HCT116 (cell line): ENCODE measurements at regions not wholly inside any gene's neighbourhood (a gene's known extent, or its start where the extent isn't known, plus 50 kb on each side); places are given as distances from the start of the nearest gene placed in this dataset.

Experiments used
- ATAC-seq: fragments of 200-7000 bp; cut with Tn5 transposase; 2 replicates; pipeline ENCODE4 v1.9.1; 2020; ENCODE audit warnings: mild to moderate bottlenecking, moderate library complexity
- BruUV-seq: library from RNA; stranded (reverse); fragments of 400-500 nt; replicated peaks from 2 replicates; lab custom pipeline; 2021; lab: Mats Ljungman, UMichigan
- CTCF ChIA-PET: fragments of 300-600 bp; sonication (Branson Sonifier 250); formaldehyde crosslinking; loops from one replicate; lab custom pipeline; 2021; ENCODE audit warnings: antibody characterized with exemption; lab: Charles Lee
- POLR2A ChIA-PET: fragments of 300-600, 350-600 bp; sonication (Branson Sonifier 250); formaldehyde crosslinking; loops from one replicate; lab custom pipeline; 2021; ENCODE audit warnings: antibody characterized with exemption; lab: Charles Lee
- RAD21 ChIA-PET, 2 experiments: fragments of 300-600 bp; sonication (Branson Sonifier 250); formaldehyde crosslinking; loops; one replicate each; lab custom pipeline; 2023; ENCODE audit warnings: low total read pairs in 2 of 2; ENCODE audit not compliant: uncharacterized antibody in 2 of 2, unreplicated experiment in 2 of 2, low non-redundant PET in 1 of 2; lab: Charles Lee
- DNase-seq: peaks from one replicate; pipeline ENCODE4 v3.0.0-alpha.2; 2010; ENCODE audit warnings: low read depth, low spot score
- H2AFZ ChIP-seq: fragments of 200-600 bp; shearing (Covaris generic), sonication (generic); 2 replicates; pipeline ENCODE4 v1.6.1; 2017; ENCODE audit warnings: low read depth, mixed run types, mixed read lengths, antibody characterized with exemption, low read length; ENCODE audit not compliant: poor library complexity, severe bottlenecking
- H3K27ac ChIP-seq: 2 replicates; pipeline ENCODE4 v1.5.1; 2012; ENCODE audit warnings: low read depth, low read length
- H3K27me3 ChIP-seq: fragments of 200-600 bp; sonication (generic); 2 replicates; pipeline ENCODE4 v1.6.1; 2016; ENCODE audit warnings: mixed run types, low read length, mixed read lengths; ENCODE audit not compliant: insufficient read depth
- H3K36me3 ChIP-seq, 2 experiments: fragments of 200-500 bp in 1 of 2; fragments of 200-600 bp in 1 of 2; sonication (Bioruptor generic) in 1 of 2; sonication (generic) in 1 of 2; 2 replicates each; pipeline versions ENCODE4 v1.5.1 to v1.6.1; 2014 to 2016; ENCODE audit warnings: low read length in 2 of 2, inconsistent platforms in 1 of 2, mixed read lengths in 1 of 2, mixed run types in 1 of 2; ENCODE audit not compliant: insufficient read depth in 2 of 2, control insufficient read depth in 1 of 2
- H3K4me1 ChIP-seq, 2 experiments: fragments of 200-600 bp in 1 of 2; sonication (generic) in 1 of 2; 2 replicates each; pipeline versions ENCODE4 v1.5.1 to v1.6.1; 2012 to 2017; ENCODE audit warnings: low read length in 2 of 2, inconsistent platforms in 1 of 2, mild to moderate bottlenecking in 1 of 2, mixed read lengths in 1 of 2, mixed run types in 1 of 2, moderate library complexity in 1 of 2; ENCODE audit not compliant: insufficient read depth in 2 of 2, control insufficient read depth in 1 of 2
- H3K4me2 ChIP-seq: fragments of 200-600 bp; sonication (generic); 2 replicates; pipeline ENCODE4 v1.6.1; 2017; ENCODE audit warnings: mixed run types, low read length, mixed read lengths
- H3K4me3 ChIP-seq, 2 experiments: fragments of 200-600 bp in 1 of 2; sonication (generic) in 1 of 2; replicated peaks in 1 of 2; 2 replicates each; pipeline ENCODE4 v1.5.1; 2011 to 2016; ENCODE audit warnings: low read length in 2 of 2, control low read depth in 1 of 2, low read depth in 1 of 2, mild to moderate bottlenecking in 1 of 2, mixed read lengths in 1 of 2, mixed run types in 1 of 2
- H3K79me2 ChIP-seq: fragments of 200-600 bp; sonication (generic); 2 replicates; pipeline ENCODE4 v1.6.1; 2017; ENCODE audit warnings: mild to moderate bottlenecking, mixed run types, low read length, moderate library complexity, mixed read lengths; ENCODE audit not compliant: insufficient read depth
- H3K9ac ChIP-seq: fragments of 200-600 bp; sonication (generic); 2 replicates; pipeline ENCODE4 v1.6.1; 2016; ENCODE audit warnings: low read length, mixed read lengths
- H3K9me2 ChIP-seq: fragments of 200-600 bp; sonication (generic), shearing (Covaris generic); 2 replicates; pipeline ENCODE4 v1.6.1; 2017; ENCODE audit warnings: mixed run types, mild to moderate bottlenecking, moderate library complexity; ENCODE audit not compliant: insufficient read depth
- H3K9me3 ChIP-seq, 2 experiments: fragments of 200-500 bp in 1 of 2; fragments of 200-600 bp in 1 of 2; sonication (Bioruptor generic) in 1 of 2; sonication (generic) in 1 of 2; 2 replicates each; pipeline ENCODE4 v1.6.1; 2014 to 2017; ENCODE audit warnings: low read length in 2 of 2, mixed read lengths in 2 of 2, inconsistent platforms in 1 of 2, low read depth in 1 of 2, mild to moderate bottlenecking in 1 of 2, mixed run types in 1 of 2, moderate library complexity in 1 of 2; ENCODE audit not compliant: control insufficient read depth in 1 of 2, insufficient read depth in 1 of 2
- H4K20me1 ChIP-seq: fragments of 200-600 bp; sonication (generic), shearing (Covaris generic); 2 replicates; pipeline ENCODE4 v1.6.1; 2017; ENCODE audit warnings: mixed run types, mild to moderate bottlenecking, moderate library complexity; ENCODE audit not compliant: insufficient read depth
- CBX3 ChIP-seq: IDR thresholded peaks from 2 replicates; pipeline ENCODE4 v1.6.1; 2012; ENCODE audit warnings: low read depth
- CEBPB ChIP-seq: IDR thresholded peaks from 2 replicates; pipeline ENCODE4 v1.6.1; 2012; ENCODE audit warnings: low read depth
- EGR1 ChIP-seq: IDR thresholded peaks from 2 replicates; pipeline ENCODE4 v1.6.1; 2012; ENCODE audit warnings: low read depth
- ELF1 ChIP-seq: IDR thresholded peaks from 2 replicates; pipeline ENCODE4 v1.6.1; 2012; ENCODE audit warnings: low read depth, borderline replicate concordance
- EZH2 ChIP-seq: fragments of 200-600 bp; sonication (generic); IDR thresholded peaks from 2 replicates; pipeline ENCODE4 v1.6.1; 2017; ENCODE audit warnings: antibody characterized with exemption, mixed run types
- EZH2phosphoT487 ChIP-seq: fragments of 200-600 bp; IDR thresholded peaks from 2 replicates; pipeline ENCODE4 v1.6.1; 2018; ENCODE audit warnings: antibody characterized with exemption, borderline replicate concordance
- FOSL1 ChIP-seq: IDR thresholded peaks from 2 replicates; pipeline ENCODE4 v1.6.1; 2012; ENCODE audit warnings: low read depth
- JUND ChIP-seq: IDR thresholded peaks from 2 replicates; pipeline ENCODE4 v1.6.1; 2012
- POLR2A ChIP-seq: IDR thresholded peaks from 2 replicates; pipeline ENCODE4 v1.7.0; 2011; ENCODE audit warnings: borderline replicate concordance; ENCODE audit not compliant: insufficient read depth, insufficient read length; ENCODE audit errors: extremely low read depth
- POLR2AphosphoS5 ChIP-seq: IDR thresholded peaks from 2 replicates; pipeline ENCODE4 v1.6.1; 2011; ENCODE audit warnings: mild to moderate bottlenecking, low read depth, low read length, moderate library complexity
- RAD21 ChIP-seq: IDR thresholded peaks from 2 replicates; pipeline ENCODE4 v1.6.1; 2012; ENCODE audit warnings: low read depth, mild to moderate bottlenecking
- SIN3A ChIP-seq: IDR thresholded peaks from 2 replicates; pipeline ENCODE4 v1.6.1; 2012; ENCODE audit warnings: low read depth
- SP1 ChIP-seq: IDR thresholded peaks from 2 replicates; pipeline ENCODE4 v1.6.1; 2012; ENCODE audit warnings: low read depth
- TCF7L2 ChIP-seq: IDR thresholded peaks from 2 replicates; pipeline ENCODE4 v1.7.0; 2011; ENCODE audit warnings: borderline replicate concordance, inconsistent platforms; ENCODE audit not compliant: insufficient read depth, insufficient read length; ENCODE audit errors: extremely low read depth
- ZNF274 ChIP-seq: fragments of 200-500 bp; sonication (Bioruptor generic); IDR thresholded peaks from 2 replicates; pipeline ENCODE4 v1.6.1; 2014; ENCODE audit warnings: mild to moderate bottlenecking, low read depth, low read length, inconsistent platforms
- intact Hi-C: fragments of 100-400 bp; cut with micrococcal nuclease; formaldehyde crosslinking; loops from 2 replicates; pipeline ENCODE4 v1.10.0; 2022
- TF ChIP-seq, protein P1 (sequence below): IDR thresholded peaks from 2 replicates; pipeline ENCODE4 v1.6.1; 2012
- TF ChIP-seq, protein P2 (sequence below): IDR thresholded peaks from 2 replicates; pipeline ENCODE4 v1.6.1; 2012
- TF ChIP-seq, protein P3 (sequence below): IDR thresholded peaks from 2 replicates; pipeline ENCODE4 v1.6.1; 2011; ENCODE audit warnings: mild to moderate bottlenecking, low read length, moderate library complexity; ENCODE audit not compliant: insufficient replicate concordance; ENCODE audit errors: extremely low read depth

DNA sequence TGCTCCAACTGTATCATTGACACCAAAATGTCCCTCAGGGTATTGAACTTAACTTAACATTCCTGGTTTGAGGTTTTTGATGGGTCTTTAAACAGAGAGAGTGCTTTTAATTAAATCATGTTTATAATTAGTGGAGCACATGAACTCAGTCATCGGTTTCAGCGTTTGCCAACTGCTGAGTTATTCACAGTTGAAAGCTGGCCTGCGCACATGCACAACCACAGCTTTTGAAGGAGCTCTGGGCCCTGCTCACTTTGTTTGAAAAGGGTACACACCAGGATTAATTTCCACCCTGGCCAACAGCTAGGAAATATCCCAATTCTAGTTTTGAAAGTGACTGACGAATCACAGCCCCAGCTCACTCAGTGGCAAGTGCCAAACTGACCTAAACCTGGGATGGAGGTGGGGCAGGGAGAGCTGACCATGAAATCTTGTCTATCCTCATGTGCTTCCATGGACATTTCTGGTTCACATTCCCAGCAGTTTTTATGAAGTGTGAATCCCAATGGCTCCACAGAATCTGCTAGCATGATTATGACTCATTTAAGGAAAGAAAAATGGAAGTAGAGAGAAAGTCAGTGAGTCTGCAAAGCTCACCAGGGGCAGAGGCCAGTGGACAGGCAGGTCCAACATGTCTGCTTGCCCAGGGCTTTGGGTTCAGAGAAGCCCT, 247.8 kb downstream of the FNDC1 start:
- Histone ChIP-seq H3K79me2 (no peaks in the 10 kb centered on the region), H2AFZ (no peak overlapping the region), H3K4me3 (no peak overlapping the region), H3K27ac (no peak overlapping the region), H3K36me3 (no peaks in the 10 kb centered on the region), H4K20me1 (no peaks in the 10 kb centered on the region), H3K27me3 (no peaks in the 10 kb centered on the region; the same call in 1 of the 2 replicates), H3K9me2 (no peaks in the 10 kb centered on the region), H3K9me3 (no peaks in the 10 kb centered on the region), H3K9ac (no peak overlapping the region), H3K4me2 (no peak overlapping the region), H3K4me1 (no peaks in the 10 kb centered on the region)
- POLR2A ChIA-PET: no interaction called here
- intact Hi-C loops: no loop called here
- DNase-seq (no peak), ATAC-seq (no peak)
- TF ChIP-seq EZH2: no peak
- no peak for TF ChIP-seq ZNF274
- no peak for TF ChIP-seq EZH2phosphoT487
- no peak for TF ChIP-seq RAD21
- CTCF ChIA-PET: no interaction called here
- BruUV-seq: no TSS peak
- RAD21 ChIA-PET: no interaction called here

DNA sequence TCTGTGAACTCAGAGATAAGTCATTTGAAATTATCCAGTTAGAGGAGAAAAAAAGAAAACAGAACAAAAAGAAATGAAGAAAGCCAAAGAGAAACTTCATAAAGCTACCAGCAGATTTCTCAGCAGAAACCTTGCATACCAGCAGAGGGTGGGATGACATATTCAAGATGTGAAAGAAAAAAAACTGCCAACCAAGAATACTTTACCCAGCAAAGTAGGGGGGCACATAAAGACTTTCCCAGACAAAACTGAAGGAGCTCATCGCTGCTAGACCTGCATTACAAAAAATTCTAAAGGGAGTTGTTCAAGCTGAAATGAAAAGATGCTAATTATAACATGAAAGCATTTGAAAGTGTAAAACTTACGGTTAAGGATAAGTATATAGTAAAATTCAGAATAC, 246.3 kb downstream of the FNDC1 start:
- ChIA-PET CTCF (no interaction called here), POLR2A (no interaction called here), RAD21 (no interaction called here)
- Histone ChIP-seq H3K9me2 (no peaks in the 10 kb centered on the region), H3K9ac (no peak overlapping the region)
- no peak for DNase-seq
- BruUV-seq: no TSS peak
- TF ChIP-seq JUND: no peak
- no peak for TF ChIP-seq CEBPB
- TF ChIP-seq EGR1: no peak
- TF ChIP-seq SIN3A: no peak
- TF ChIP-seq FOSL1: no peak
- TF ChIP-seq POLR2A: no peak
- TF ChIP-seq, protein P1, sequence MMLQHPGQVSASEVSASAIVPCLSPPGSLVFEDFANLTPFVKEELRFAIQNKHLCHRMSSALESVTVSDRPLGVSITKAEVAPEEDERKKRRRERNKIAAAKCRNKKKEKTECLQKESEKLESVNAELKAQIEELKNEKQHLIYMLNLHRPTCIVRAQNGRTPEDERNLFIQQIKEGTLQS: no peak
- TF ChIP-seq ZNF274: no peak
- TF ChIP-seq, protein P2, sequence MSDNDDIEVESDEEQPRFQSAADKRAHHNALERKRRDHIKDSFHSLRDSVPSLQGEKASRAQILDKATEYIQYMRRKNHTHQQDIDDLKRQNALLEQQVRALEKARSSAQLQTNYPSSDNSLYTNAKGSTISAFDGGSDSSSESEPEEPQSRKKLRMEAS: no peak
- no peak for TF ChIP-seq TCF7L2
- TF ChIP-seq ELF1: no peak
- no peak for TF ChIP-seq CBX3
- no peak for TF ChIP-seq EZH2phosphoT487
- no peak for TF ChIP-seq POLR2AphosphoS5
- TF ChIP-seq EZH2: no peak
- TF ChIP-seq, protein P3, sequence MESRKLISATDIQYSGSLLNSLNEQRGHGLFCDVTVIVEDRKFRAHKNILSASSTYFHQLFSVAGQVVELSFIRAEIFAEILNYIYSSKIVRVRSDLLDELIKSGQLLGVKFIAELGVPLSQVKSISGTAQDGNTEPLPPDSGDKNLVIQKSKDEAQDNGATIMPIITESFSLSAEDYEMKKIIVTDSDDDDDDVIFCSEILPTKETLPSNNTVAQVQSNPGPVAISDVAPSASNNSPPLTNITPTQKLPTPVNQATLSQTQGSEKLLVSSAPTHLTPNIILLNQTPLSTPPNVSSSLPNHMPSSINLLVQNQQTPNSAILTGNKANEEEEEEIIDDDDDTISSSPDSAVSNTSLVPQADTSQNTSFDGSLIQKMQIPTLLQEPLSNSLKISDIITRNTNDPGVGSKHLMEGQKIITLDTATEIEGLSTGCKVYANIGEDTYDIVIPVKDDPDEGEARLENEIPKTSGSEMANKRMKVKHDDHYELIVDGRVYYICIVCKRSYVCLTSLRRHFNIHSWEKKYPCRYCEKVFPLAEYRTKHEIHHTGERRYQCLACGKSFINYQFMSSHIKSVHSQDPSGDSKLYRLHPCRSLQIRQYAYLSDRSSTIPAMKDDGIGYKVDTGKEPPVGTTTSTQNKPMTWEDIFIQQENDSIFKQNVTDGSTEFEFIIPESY: no peak
- no peak for TF ChIP-seq SP1
- TF ChIP-seq RAD21: no peak
- TF ChIP-seq, all 23 proteins: peak for 0
- Histone ChIP-seq H3K4me1 (no peaks in the 10 kb centered on the region), H3K36me3 (no peaks in the 10 kb centered on the region), H3K4me2 (no peak overlapping the region), H4K20me1 (no peaks in the 10 kb centered on the region), H3K27me3 (no peaks in the 10 kb centered on the region; the same call in 1 of the 2 replicates), H3K9me3 (no peaks in the 10 kb centered on the region), H3K4me3 (no peak overlapping the region), H2AFZ (no peak overlapping the region), H3K79me2 (no peaks in the 10 kb centered on the region), H3K27ac (no peak overlapping the region)
- intact Hi-C loops: no loop called here
- ATAC-seq: no peak
